ENCODE measurements at regions not wholly inside any gene's neighbourhood (a gene's known extent, or its start where the extent isn't known, plus 50 kb on each side); places are given as distances from the start of the nearest gene placed in this dataset.

DNA sequence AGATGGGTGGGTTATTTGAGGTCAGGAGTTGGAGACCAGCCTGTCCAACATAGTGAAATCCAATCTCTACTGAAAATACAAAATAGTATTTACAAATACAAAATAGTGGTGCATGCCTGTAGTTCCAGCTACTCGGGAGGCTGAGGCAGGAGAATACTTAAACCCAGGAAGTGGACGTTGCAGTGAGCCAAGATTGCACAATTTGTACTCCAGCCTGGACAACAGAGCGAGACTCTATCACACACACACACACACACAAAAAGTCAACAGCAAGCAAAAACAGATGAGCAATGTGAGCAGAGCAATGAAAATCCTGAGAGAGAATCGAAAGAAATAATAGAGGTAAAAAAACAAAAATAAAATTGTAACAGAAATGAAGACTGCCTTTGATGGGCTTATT, 168.8 kb downstream of the PCDH18 start:
- Histone ChIP-seq H3K9me3 (ENCODE audit: low read depth, low read length, poor library complexity, severe bottlenecking) (no peaks in the 10 kb centered on the region), H3K27ac (ENCODE audit: low read depth, low read length, poor library complexity, severe bottlenecking) (no peak overlapping the region), H3K4me3 (ENCODE audit: low read depth, low read length, poor library complexity, severe bottlenecking) (no peak overlapping the region), H3K36me3 (ENCODE audit: insufficient read depth, low read length, poor library complexity, severe bottlenecking) (no peaks in the 10 kb centered on the region), H3K27me3 (replicated peaks; ENCODE audit: insufficient read depth, low read depth, low read length, poor library complexity) (no peaks in the 10 kb centered on the region), H3K4me1 (ENCODE audit: insufficient read depth, low read length, poor library complexity, severe bottlenecking) (no peaks in the 10 kb centered on the region)
- TF ChIP-seq EZH2 (IDR thresholded peaks at IDR 0.05; ENCODE audit: borderline replicate concordance, low read depth, low read length, poor library complexity, severe bottlenecking): no peak
- TF ChIP-seq CTCF (conservative IDR thresholded peaks at IDR 0.05; ENCODE audit: low read depth, low read length): no peak
- BruUV-seq (replicated peaks): no TSS peak
- intact Hi-C loops (cut with micrococcal nuclease; ENCODE audit: unreplicated experiment): no loop called here
- ChIA-PET POLR2A (ENCODE audit: low non-redundant PET) (no interaction called here), CTCF (no interaction called here)
- DNase-seq (ENCODE audit: low spot score): no peak

DNA sequence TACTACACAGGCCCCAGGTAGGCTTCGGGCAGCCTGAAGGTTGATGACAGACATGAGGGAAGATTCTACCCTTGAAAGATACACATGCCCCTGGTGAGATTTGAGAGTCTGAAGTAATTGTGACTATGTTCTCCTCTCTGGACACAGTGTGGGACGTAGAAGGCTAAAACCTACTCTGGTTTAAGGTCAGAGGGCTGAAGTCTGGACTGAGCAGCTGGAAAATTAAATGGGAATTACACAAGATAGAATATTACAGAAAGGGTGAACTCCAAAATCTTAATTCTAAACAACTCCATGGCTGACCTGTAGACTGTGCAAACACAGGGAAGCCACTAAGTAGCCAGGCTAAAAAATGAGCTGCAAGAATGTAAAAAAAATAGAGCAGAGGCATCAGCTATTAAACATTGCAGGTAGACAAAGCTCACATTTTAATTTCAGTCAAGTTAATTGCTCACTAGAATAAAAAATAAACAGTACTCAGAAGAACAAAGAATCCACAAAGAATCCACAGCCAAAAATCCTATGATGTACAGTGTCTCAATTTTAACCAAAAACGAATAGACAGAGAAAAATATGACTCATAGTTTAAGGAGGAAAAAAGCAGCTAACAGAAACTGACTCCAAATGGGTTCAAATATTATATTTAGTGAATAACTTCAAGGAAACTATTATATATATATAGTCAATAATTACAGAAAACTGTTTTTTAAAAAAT, 170.4 kb downstream of the PCDH18 start:
- Histone ChIP-seq H3K36me3 (ENCODE audit: insufficient read depth, low read length, poor library complexity, severe bottlenecking) (no peaks in the 10 kb centered on the region), H3K27me3 (replicated peaks; ENCODE audit: insufficient read depth, low read depth, low read length, poor library complexity) (no peaks in the 10 kb centered on the region), H3K9me3 (ENCODE audit: low read depth, low read length, poor library complexity, severe bottlenecking) (no peaks in the 10 kb centered on the region), H3K4me1 (ENCODE audit: insufficient read depth, low read length, poor library complexity, severe bottlenecking) (no peaks in the 10 kb centered on the region), H3K4me3 (ENCODE audit: low read depth, low read length, poor library complexity, severe bottlenecking) (no peak overlapping the region), H3K27ac (ENCODE audit: low read depth, low read length, poor library complexity, severe bottlenecking) (no peak overlapping the region)
- DNase-seq (ENCODE audit: low spot score): no peak
- TF ChIP-seq CTCF (conservative IDR thresholded peaks at IDR 0.05; ENCODE audit: low read depth, low read length): no peak
- no peak for TF ChIP-seq EZH2 (IDR thresholded peaks at IDR 0.05; ENCODE audit: borderline replicate concordance, low read depth, low read length, poor library complexity, severe bottlenecking)
- intact Hi-C loops (cut with micrococcal nuclease; ENCODE audit: unreplicated experiment): no loop called here
- CTCF ChIA-PET: no interaction called here
- BruUV-seq (replicated peaks): no TSS peak
- POLR2A ChIA-PET (ENCODE audit: low non-redundant PET): no interaction called here

DNA sequence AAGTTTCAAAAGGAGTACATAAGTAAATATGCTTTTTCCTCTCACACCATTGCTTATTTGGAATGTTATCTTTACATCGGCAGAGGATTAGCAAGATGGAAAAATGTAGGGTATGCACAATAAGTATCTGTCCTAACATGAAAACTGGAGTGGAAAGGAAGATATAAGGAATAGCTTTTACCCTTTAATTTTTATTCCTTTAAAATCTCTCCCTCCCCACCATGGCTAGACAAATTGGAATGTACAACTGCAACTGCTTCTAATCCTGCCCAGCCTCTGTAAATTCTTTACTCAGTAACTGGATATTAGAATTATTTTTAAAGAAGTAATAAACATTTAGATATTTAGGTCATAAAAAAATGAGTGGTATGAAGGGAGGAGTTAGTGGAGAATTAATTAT, 171.5 kb downstream of the PCDH18 start:
- H3K27ac ChIP-seq (ENCODE audit: low read depth, low read length, poor library complexity, severe bottlenecking): no peak overlapping the region
- no TSS peak for BruUV-seq (replicated peaks)
- H3K9me3 ChIP-seq (ENCODE audit: low read depth, low read length, poor library complexity, severe bottlenecking): no peaks in the 10 kb centered on the region
- no peaks in the 10 kb centered on the region for H3K36me3 ChIP-seq (ENCODE audit: insufficient read depth, low read length, poor library complexity, severe bottlenecking)
- CTCF ChIA-PET: no interaction called here
- H3K4me3 ChIP-seq (ENCODE audit: low read depth, low read length, poor library complexity, severe bottlenecking): no peak overlapping the region
- DNase-seq (ENCODE audit: low spot score): no peak
- no peaks in the 10 kb centered on the region for H3K4me1 ChIP-seq (ENCODE audit: insufficient read depth, low read length, poor library complexity, severe bottlenecking)
- TF ChIP-seq CTCF (conservative IDR thresholded peaks at IDR 0.05; ENCODE audit: low read depth, low read length) (no peak), EZH2 (IDR thresholded peaks at IDR 0.05; ENCODE audit: borderline replicate concordance, low read depth, low read length, poor library complexity, severe bottlenecking) (no peak)
- no peaks in the 10 kb centered on the region for H3K27me3 ChIP-seq (replicated peaks; ENCODE audit: insufficient read depth, low read depth, low read length, poor library complexity)
- intact Hi-C loops (cut with micrococcal nuclease; ENCODE audit: unreplicated experiment): no loop called here
- POLR2A ChIA-PET (ENCODE audit: low non-redundant PET): no interaction called here

Data from A673 (cell line).